Tongue (tissue), 1 donor: ENCODE measurements at regions not wholly inside any gene's neighbourhood (a gene's known extent, or its start where the extent isn't known, plus 50 kb on each side); places are given as distances from the start of the nearest gene placed in this dataset.

ENCODE experiments used
- DNase-seq: peaks from one replicate; pipeline ENCODE4 v3.0.0-alpha.2; 2015

DNA sequence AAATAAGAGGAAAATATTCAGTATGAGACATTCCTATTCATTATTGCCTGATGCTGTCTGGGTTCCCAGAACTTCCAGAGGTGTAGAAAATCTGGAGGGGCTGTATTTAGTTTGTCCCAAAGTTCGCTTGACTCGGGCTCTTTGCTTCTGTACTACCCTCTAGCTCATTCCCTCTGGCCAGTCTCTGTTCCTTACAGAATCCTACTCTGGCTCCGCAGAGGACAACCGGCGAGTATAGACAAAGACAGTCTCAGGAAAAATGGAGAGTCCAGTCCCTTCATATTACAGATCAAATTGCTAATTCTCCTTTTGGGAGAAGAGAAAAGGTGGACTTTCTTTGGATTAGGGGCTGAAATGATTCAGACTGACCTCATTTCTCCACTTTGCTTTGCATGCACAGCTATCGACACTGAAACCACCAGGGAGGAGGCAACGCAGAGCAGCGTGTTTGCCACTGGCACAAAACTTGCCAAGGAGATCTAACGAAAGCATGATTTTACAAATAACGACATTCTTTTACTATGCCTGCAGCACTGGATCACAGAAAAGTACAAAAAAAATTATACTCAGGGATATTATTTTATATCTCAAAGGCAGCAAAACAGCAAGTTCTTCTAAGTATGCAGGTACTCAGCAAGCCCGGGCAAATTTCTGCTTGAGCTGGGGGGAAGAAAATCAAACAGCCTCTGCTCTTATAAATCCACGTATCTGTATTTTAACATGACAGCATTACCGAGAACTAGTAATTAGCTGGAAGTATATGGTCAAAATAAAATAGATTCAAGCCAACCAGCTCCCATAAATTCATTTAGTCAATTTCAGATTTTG is 279.7 kb downstream of the NPR3 start:
- DNase-seq: peak; percentile 33

DNA sequence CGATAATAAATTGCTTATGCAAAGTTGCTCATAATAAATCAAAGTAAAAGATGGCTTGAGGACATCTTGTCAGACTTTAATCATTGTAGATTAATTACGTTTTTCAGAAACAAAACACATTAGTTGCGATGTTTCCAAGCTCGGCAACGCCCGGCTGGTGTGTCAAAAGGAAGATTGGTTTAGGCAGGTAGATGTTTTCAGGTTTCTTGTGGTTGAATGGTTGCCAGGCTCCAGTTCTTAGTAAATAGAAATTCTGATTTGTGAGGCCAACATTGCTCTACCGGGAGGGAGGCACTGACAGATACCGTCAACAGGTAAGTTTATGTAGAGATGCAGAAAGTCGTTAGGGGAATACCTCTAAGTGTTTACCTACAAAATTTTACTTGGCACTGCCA is 280.3 kb downstream of the NPR3 start:
- DNase-seq: peak; percentile 67

DNA sequence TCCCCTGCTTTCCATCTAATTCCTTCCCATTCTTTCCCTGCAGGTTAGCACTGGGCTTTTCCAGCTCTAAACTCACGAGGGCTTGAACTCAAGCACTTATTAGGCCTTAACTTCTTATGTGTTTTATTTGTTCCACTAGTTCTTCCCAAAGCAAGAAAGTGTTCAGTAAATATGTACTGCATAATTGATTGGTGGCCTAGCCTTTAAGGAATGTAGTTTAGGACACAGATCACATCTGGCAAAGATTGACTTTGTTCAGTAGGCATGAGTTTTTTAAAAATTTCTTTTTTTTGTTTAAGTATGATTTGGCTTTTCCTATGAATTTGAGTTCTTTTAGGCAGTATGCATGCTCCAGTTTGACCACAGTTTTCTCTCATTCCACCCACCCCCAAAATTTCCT is 285.2 kb downstream of the NPR3 start:
- no peak for DNase-seq

DNA sequence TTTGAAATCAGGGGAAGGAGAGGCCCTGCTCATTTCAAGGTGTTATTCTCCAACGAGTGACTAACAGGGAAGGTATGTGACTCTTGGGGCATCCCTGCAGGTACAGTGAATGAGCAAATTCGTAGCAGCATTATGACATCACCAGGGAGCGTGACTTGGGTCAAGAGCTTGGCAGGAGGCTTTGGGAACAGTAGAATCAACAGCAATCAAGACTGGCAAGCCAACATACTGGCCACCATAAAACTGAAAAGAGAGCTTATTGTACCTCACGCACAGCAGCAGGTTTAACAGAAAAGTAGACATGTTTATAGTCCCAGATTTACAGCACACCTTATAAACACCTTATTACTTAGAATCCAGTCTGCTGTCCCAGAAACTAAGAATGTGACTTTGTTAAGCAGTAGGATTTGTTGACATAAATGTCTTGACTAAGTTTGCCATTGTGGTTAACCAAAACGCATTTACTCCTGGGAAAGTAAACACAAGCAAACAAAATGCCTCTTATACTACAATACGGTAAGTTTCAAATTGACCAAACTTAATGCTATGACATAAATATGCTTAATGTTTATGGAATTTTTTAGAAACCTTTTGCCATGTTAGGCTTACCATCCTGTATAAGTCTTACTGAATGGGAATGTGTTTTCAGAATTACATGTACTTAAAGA is 297.8 kb downstream of the NPR3 start:
- DNase-seq: no peak

DNA sequence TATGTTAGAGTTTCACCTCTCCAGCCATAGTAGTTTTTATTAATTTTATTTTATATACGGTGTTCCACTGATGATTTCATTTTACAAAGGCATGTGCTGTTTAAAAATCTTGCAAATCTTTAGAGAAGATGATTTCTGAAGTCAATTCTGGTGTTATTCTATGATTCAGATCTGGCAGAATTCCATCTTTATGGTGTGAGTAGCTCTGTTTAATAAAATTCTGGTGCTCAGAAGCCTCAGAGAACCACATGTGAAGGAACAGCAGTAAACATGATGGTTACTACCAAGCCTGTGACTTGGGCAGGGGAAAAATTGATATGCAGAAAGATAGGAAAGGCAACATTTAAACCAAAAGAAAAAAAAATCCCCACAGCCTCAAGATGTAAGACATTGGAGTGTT is 299.7 kb downstream of the NPR3 start:
- DNase-seq: no peak

DNA sequence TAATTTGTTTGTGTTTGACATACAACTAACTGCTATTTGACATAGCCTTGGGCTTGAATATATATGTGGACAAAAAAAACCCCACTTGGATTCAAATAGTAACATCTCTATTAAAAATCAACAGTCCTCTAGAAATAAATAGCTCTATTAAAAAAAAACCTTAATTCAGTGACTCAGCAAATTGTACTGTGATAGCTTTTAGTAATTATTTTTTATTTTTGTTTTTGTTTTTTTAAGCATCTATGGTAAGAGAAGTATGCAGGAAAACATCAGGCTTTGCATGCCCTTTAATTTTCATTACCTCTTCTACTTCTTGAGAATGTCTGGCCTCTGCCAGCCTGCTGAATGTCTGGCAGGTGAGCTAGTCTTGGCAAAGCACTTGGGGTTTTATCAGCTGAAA is 300.7 kb downstream of the NPR3 start:
- no peak for DNase-seq

DNA sequence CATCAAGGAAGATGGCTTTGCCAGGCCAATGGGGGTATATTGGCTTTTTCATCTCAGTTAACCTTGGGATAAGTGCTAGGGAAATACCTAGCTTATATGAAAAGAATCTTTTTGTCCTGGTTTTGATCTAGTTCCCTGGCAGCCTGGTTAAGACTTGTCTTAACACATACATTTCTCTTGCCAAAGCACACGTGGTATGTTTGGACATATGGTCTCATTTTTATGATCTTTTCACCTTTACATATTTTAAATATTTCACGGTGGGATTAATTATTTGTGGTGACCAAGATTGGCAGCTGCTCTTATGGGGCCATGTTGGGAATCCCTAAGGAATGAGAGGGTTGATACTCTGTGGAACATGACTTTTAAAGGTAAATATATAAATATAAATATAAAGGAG is 312.5 kb downstream of the NPR3 start:
- no peak for DNase-seq

DNA sequence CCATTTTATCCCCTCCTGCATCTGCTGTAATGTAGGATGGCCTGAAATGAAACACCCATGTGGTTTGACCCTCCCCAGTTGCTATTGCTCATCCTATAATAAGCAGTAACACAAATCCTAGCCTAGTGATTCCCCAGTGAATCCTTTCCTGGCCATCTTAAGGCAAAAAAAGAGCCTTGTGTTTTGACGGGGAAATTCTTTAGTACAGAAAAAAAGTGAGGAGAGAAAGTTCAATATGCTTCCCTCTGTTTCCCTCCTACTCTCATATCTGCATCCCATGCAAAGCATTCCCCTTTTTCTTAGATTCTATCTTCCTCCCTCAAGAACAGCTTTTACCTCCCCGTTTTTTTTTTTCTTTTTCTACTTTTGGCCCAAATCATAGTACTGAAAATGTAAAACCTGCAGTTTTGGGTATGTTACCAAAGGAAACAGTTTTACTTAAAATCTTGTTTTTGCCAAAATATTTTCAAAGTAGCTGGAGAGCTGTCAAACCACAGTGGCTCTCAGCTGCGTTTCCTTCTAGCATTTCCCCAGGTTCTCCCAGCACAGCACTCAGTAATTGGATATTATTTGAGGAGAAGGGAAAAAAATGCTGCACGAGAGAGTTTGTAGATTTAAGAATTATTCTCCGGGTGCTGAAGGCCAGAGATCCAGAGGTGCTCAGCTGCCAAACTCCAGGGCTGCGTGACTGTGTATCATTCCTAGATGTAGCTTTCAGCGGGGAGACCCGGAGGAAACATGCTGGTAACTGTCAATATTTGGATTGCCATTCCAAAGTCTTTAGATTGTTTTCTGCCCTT is 321.4 kb downstream of the NPR3 start:
- peak; percentile 70 for DNase-seq

DNA sequence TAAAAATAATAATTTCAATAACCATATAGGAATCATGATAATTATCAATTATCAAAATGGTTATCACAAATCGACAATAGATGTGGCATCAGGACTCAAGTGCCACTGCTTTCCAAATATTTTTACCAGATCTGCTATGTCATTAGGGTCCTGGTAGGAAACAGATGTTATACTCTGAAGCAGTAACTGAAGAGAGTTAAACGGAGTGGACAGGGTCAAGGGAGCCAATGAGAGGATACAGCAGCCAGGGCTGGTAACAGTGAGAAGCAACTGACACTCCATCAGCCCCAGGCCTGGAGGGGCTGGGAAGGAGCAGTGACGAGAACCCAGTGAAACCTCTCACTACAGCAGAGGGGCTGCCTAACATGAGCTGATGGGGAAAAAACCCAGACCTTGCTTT is 322.4 kb downstream of the NPR3 start:
- no peak for DNase-seq

DNA sequence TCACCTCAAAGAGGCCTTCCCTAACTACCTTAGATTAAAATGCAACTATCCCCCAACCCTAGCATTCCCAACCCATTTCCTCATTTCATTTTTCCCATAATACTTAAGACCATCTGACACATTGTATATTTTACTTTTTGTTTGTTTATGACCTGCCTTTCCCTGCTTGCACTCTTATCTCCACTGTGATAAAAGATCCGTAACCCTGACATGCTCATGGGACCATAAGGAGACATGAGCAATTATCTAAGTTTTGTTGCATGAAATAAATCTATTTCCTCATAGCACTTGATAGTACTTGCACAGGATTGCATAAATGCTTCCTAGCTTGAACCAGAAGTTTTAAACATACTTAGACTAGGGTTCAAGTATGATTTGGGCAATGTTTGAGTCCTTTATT is 323.7 kb downstream of the NPR3 start:
- no peak for DNase-seq

DNA sequence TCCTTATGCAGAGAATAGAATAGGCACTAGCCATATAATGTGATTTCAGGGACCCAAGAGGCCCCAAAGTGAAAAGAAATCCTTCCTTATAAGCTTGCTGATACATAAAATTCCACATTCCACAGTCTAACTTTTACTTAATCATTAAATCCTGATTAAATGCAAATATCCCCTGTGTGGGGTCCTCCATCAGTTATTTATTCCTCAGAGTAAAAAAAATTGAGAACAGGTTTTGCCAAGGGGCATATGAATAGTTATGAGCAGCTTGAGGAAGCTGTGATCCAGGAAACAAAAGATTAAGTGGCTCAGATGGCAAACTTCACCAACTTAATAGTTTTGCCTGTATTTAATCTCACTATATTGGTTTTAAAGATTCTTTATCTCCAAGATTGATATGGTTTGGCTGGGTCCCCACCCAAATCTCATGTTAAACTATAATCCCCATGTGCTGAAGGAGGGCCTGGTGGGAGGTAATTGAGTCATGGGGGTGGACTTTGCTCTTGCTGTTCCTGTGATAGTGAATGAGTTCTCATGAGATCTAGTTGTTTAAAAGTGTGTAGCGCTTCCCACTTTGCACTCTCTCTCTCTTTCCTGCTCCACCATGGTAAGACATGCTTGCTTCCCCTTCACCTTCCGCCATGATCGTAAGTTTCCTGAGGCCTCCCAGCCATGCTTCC is 324.9 kb downstream of the NPR3 start:
- DNase-seq: no peak

DNA sequence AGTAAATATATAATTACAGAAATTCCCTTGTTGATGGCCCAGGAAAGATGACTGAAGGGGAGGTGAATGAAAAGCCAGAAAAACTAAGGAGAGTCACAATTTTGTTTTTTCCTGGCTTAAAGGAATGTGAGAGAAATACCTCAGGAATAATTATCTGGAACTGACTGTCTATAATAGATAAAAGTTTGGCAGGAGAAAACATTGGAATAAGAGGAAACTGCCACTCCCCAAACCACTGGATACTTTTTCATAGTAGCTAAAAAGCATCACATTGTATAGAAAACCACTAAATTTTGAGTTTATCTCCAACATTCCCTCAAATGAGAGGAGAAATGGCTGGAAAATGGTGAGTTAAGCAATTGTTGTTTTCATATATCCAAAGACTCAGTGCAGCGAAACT is 326.0 kb downstream of the NPR3 start:
- no peak for DNase-seq

DNA sequence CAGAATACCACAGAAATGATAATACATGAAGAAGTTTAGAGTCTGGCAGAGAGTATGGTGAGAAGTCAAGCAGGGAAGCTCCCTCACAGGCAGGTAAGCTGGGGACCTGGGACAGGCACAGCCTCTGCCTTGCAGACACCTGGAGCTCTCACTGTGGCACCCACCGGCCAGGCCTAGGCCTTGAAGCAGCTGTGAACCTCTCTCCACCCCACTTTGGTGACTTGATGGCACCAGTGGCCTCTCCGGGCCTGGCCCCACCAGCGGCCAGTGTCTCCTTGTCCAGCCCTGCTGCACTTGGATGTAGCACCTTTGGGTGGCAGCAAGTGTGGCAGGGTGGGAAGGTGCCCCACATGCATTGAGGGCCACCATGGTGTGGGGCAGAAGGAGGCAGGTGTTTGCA is 330.5 kb downstream of the NPR3 start:
- DNase-seq: no peak

DNA sequence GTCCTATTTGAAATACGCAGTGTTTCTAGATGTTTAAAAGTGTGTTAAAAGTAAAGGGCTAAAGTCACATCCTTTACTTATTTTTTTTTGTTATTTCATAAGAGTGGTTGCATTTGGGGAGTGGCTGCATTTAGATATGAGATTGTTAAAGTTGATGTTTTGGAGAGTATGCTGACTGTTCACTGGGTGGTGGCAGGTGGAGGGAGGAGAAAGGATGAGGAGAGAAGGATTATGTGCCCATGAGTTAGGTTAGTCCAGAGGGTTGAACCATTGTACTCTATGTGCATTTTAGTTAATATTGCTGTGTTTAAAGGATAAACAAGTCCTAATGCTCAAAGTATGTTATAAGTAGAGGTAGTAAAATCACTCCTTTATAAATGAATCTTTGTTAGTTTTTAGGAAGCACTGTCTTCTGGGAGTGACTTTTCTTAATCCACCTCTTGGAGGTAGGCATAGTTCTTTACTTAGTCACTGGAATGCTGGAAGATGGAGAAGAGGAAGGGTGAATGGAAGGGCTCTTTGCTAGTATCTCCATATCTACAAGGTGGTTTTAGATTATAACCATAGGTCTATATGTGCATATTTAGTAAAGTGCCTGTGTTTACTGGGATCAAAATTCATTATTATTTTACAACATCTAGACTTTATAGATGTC is 332.3 kb downstream of the NPR3 start:
- DNase-seq: no peak

DNA sequence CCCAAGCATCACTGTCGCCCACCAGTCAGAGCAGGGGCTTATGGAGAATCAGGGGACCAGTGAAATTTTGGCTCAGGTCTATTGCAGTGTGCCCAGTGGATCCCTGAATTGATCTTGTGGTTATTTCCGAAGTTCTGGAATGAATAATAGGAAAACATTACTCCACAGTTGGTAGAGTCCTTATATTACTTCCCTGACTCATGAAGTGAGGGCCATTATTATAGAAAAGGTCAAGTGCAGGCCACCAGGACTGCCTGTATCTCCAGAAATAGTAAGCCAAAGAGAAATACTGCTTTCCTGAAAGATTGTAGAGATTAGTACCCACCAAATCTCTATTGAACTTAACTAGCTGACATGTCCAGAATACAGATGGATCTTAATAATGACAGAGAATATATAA is 335.0 kb downstream of the NPR3 start:
- no peak for DNase-seq

DNA sequence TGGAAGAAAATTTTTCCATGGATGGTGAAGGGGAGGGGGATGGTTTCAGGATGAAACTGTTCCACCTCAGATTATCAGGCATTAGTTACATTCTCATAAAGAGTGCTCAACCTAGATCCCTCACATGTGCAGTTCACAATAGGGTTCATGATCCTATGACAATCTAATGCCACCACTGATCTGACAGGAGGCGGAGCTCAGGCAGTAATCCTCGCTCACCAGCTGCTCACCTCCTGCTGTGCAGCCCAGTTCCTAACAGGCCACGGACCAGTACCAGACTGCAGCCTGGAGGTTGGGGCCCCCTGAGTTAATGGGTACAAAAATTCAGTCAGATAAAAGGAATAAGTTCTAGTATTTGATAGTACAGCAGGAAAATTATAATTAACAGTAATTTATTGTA is 337.2 kb downstream of the NPR3 start:
- no peak for DNase-seq

DNA sequence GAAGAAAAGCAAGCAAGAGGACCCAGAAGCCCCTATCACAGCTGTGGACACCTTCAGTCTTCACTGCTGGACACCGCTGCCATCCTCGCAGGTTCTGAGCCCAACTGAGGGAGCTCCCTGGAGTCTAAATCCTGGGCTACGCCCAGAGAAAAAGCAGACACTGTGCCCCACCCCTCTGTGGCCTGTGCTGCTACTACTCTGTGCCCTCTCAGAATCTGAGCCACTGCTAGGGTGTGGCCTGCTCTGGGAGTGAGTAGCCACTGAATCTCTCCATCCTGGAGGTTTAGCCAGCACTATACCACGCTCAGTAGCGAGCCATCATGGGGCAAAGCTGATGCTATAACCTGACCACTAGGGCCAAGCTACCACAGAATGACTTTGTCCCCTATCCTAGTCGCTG is 338.2 kb downstream of the NPR3 start:
- DNase-seq: no peak

DNA sequence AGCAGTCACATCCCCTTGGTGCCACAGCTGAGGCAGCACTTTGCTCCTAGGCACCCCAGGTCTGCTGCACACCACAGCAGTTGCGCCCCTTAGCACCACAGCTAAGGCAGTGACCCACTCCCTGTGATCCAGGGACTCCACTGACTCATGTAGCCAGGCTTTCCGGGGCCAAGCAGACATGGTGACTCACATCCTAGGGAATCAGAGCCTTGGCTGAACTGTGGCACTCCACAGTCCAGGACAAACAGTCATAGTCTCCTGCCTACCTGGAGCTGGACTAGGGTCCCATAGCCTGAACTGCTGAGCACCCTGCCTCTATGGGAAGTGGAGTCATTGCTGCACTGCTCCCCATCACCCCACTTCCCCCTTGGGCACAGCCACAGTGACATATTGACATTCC is 338.7 kb downstream of the NPR3 start:
- no peak for DNase-seq

DNA sequence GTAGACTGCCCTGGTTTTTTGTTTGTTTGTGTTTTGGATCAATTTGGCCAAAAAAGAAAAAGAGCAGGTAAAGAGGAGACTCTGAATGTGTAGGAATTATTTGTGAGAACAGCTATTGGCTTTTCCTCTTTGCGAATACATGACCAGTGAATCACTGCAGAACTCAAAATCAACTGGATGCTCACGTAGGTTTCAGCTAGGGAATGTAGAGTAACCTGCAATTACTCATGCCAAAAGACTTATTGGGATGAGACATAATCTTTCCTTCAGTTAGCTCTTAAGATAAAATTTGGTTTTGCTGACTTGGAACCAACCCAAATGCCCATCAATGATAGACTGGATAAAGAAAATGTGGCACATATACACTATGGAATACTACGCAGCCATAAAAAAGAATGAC is 348.0 kb downstream of the NPR3 start:
- DNase-seq: no peak

DNA sequence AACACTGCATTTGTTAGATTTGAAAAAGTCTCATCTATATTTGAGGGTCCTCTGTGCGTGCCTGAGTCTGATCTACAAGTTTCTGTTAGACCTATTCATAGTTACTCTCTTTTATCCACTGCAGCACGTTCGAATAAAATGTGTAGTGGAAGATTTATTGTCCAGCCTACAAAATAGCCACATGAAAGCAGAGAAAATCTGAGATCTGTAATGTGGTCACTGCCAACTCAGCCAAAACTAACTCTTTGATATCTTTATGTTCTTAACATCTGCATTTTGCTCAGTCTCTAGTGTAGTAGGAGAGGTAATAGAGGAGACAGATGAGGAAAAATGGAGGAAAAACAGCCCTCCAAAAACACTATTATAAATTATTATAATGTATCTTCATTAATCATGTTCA is 354.0 kb downstream of the NPR3 start:
- no peak for DNase-seq

DNA sequence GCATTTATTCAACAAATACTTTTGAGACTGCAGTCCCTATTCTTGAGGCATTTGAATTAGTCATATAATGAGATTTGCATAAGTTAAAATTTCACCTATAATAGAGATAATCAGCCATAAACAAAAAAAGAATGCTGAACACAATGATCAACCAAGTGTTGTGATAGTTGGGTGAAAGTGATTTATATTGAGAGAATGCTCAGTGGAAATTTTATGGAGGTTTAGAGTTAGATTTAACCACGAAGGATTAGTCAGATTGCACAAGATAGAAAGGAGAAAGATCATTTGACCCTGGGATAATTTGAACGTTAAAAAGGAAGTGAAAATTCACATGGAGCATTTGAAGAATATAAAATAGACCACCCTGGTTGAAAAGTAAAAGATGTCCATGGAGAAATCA is 356.2 kb downstream of the NPR3 start:
- DNase-seq: no peak

DNA sequence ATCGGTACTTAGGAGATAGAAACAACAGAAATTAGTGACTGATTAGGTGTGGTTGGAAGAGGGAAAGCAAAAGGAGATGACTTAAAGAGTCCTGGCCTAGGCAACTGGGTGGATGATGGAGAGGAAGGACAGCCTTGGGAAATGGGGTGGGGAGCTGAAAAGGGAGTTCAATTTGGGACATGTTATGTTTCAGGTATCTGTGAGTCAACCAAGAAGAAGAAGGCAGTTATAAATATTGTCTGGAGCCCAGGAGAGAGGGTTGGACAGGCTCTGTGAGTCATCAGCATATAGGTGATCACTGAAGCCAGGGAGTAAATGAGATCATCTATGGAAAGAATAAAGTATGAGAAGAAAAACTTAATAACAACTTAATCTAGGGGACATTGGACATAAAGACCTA is 357.7 kb downstream of the NPR3 start:
- no peak for DNase-seq
